ENCODE measurements at regions not wholly inside any gene's neighbourhood (a gene's known extent, or its start where the extent isn't known, plus 50 kb on each side); places are given as distances from the start of the nearest gene placed in this dataset.
"Not testable (repeated sequence)": the region's sequence is repeated elsewhere in the genome, so short reads cannot be mapped to it uniquely, and the experiment has no call there.

- not testable (repeated sequence) for FAIRE-seq
These were observed 2131.5 kb downstream of the TP53TG3F start for GRCh38 chr16:35590913-35591312.

DNA sequence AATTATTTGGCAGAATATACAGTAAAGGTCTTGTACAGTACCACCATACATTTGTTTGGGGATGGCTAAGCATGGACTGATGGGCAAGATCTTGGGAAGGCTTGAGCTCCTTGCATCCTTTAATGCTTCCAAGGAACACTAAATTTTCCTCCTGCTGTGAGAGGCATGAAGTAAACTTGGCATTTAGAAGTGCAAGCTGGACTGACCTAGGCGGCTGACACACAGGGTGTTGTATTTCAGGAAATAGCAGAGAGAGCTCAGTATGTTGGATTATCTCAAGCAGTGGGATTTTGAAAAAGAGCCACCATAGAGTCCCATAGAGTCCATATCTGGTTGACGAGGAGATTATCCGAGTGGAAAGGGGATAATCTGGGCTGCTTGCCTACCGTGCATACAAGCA is 2137.1 kb downstream of the TP53TG3F start:
- FAIRE-seq = no peak

DNA sequence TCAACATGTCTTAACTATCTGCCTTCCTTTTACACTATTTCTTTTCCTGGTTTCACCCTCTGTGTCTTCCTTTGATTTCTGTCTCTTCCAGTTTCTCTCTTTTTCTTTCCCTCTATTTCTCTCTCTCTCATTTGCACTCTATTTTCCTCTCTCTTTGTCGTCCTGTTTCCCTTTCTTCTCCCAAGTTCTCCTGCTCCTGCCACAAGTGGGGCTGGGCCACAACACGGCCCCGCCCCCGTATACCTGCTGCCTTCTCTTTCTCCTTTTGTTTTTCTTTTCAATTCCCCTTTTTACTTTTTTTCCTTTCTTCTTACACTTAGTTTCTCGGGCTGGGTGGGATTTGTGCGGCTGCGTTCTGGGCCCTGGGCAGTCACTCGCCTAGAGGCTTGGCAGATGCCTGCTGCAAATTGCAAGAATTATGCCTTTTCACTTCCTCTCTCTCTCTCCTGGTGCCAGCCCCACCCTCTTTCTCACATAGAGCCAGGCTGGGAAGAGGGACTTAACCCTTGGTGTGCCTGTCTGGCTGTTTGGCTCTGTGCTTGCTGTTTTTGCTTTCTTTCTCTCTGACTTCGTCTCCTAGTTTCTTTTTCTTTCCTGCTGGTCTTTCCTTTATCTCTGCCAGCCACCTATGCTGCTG is 2139.4 kb downstream of the TP53TG3F start:
- FAIRE-seq = no peak

- no peak for FAIRE-seq
These were observed 2140.2 kb downstream of the TP53TG3F start for GRCh38 chr16:35599429-35600160.

DNA sequence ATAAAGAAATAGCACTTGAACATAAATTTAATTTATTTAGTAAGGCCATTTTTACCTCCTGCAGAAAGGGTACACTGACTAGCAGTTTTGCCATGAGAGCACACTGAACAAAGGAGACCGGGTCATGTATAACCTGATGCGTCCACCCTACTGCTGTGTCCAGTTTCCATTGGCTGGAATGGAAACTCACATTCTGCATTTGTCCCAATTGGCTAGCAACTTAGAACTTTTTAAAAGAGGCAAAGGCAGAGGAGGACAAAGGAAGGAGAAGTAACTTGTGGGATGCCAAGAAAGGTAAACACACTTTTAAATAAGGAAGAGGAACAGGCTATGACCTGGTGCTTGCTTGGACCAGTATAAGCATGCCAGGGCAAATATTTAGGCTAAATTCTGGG is 2140.7 kb downstream of the TP53TG3F start:
- FAIRE-seq = not testable (repeated sequence)

DNA sequence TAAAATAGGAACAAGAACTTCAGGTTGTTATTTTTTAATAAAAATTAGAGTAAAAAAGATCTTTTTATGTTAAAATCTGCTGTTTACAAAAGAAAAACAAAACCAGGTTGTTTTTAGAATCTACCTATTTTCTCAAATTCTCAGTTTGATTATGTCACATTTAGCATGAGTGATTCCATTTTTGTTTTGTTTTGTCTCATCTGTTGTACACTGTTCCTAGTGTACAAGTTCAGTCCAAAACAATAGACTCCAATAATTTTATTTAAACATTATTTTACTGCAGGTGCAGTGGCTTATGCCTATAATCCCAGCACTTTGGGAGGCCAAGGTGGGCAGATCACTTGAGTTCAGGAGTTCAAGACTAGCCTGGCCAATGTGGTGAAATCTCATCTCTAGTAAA is 2142.7 kb downstream of the TP53TG3F start:
- no peak for FAIRE-seq

DNA sequence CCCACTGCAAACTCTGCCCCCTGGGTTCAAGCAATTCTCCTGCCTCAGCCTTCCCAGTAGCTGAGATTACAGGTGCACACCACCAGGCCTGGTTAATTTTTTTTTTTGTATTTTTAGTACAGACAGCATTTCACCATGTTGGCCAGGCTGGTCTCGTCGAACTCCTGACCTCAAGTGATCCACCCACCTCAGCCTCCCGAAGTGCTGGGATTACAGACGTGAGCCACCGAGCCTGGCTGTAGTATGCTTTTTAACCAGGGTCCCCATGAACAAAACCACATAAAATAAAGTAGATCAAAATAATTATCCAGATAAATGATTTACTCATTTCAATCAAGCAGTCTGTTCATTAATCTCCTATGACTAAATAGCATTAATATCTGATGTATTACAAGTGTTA is 2144.0 kb downstream of the TP53TG3F start:
- not testable (repeated sequence) for FAIRE-seq

DNA sequence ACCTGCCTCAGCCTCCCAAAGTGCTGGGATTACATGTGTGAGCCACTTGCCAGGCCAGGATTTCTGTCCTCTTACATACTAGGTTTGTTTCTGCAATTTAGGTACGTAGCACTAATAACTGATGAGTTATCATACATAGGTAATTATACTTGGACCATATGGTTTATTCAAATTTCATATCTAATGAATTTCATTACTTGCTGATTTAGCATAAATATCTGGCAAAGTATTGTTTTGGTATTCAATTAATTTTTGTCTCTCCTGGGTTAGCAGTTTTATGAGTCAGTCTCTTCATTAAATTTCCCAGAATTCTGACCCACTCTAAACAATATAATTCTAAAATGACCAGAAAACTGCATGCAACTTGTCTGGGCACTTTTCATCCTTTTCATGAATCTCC is 2146.5 kb downstream of the TP53TG3F start:
- no peak for FAIRE-seq

DNA sequence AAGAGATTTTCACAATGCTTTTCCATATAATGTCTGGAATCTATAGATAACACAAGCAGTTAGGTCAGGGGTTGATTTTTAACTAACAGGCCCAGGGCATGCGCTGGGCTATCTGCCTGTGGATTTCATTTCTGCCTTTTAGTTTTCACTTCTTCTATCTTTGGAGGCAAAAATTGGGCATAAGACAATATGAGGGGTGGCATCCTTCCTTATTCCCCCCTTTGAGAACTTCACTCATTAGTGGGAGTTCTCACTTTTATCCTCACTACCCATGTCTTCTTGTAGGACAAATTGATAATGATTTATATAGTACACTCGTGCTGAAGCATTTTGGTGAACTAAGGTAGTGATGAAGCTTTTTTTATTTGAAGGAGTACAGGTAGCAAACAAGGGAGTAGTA is 2155.5 kb downstream of the TP53TG3F start:
- not testable (repeated sequence) for FAIRE-seq

GRCh38 chr16:35619176-35619575 is 2159.8 kb downstream of the TP53TG3F start:
- not testable (repeated sequence) for FAIRE-seq

- no peak for FAIRE-seq
These were observed 2166.6 kb downstream of the TP53TG3F start for GRCh38 chr16:35626041-35626440.

- FAIRE-seq = no peak
These were observed 2169.6 kb downstream of the TP53TG3F start for GRCh38 chr16:35628976-35629375.

DNA sequence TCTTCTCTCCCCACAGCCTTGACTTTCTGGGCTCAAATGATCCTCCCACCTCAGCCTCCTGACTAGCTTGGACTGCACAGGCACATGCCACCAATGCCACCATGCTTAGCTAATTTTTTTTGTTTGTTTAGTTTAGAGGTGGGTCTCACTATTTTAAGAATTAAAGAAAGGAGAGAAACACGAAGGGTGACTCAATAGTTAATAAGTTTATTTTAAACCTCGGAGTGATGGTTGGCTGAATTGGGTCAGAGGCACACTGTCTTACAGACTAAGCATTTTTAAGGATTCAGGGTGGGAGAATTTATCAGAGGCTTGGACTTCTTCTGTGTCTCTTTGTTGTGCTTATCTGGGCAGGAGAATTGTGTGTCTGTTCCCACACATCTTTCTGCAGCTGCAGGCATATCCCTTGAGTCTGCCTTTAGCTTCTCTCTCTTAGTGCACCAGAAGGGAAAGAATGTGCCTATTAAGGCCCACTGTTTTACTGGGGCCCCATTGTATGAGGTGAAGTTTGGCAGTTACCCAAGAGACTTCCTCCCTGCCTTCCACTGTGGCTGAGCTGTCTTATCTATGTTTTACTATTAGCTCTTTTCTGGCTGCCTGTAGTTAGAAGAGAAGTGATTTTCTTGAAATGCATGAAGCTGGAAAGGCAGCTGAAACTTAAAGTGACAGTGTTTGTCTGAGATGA is 2172.0 kb downstream of the TP53TG3F start:
- FAIRE-seq = no peak

- no peak for FAIRE-seq
These were observed 2177.2 kb downstream of the TP53TG3F start for GRCh38 chr16:35636480-35637230.

GRCh38 chr16:35637683-35638082 is 2178.3 kb downstream of the TP53TG3F start:
- FAIRE-seq = no peak

DNA sequence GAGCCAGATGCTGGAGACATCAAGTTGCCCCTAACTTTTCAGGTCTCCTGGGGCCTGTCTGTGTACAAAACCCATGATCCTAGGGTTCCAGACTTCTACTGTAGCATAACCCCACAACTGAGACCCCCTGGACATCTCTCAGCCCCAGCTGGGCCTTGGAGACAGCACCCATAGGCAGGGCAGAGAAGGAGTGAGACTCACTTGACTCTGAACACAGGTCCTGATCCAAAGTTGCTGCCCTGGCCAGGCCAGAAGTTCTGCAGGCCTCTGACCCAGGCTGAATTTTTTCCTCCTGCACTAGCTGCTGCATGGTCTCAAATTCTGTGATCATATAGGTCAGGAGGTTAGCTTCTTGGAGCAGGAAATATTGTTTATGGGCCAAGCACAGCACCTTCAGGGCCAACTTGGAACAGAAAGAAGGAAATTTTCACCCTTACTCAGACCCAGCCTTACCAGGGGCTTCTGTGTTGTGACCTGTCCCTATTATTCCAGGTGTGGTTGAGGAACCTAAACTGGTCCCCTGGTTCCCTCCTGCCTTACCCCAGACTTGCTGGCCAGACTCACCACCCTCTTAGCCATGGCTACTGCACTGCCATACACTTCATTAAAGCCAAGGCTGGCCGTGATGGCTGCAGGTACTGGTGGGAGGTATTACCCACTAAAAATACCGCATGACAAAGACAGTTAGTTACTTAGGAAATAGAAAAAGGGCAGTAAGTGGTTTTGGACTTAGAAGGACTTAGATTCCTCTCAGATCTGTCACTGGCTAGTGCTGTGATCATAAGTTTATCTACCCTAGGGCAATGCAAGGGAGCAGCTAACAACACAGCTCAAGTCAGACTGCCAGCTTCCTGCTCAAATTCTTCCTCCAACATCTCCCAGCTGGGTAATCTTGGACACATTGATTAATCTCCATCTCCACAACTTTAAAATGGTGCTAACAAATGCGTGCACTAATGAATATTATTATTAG is 2180.1 kb downstream of the TP53TG3F start:
- no peak for FAIRE-seq

DNA sequence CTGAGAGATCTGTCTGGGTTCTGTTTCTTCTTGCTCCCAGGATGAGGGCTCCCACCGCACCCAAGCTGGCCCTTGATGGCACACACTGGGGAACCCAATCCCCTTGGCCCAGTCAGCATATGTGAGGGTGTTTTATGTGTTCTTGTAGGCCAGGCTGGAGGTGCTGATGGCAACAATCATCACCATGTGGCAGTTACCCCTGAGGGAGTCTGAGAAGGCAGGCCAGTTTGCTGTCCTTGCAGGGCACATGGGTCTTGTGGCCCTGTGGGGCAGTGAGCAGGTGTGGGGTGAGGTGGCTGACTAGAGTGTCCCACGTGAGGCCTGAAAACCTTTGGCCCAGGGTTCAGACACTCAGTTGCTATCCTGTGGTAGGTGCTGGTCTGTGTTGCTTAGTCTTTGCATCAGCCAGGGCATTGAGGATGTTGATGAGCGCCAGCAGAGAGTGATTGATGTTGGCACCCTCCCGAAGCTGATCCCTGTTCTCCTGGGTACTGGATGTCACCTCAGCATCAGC is 2183.0 kb downstream of the TP53TG3F start:
- FAIRE-seq = no peak

GRCh38 chr16:35651841-35652240 is 2192.4 kb downstream of the TP53TG3F start:
- FAIRE-seq = no peak

DNA sequence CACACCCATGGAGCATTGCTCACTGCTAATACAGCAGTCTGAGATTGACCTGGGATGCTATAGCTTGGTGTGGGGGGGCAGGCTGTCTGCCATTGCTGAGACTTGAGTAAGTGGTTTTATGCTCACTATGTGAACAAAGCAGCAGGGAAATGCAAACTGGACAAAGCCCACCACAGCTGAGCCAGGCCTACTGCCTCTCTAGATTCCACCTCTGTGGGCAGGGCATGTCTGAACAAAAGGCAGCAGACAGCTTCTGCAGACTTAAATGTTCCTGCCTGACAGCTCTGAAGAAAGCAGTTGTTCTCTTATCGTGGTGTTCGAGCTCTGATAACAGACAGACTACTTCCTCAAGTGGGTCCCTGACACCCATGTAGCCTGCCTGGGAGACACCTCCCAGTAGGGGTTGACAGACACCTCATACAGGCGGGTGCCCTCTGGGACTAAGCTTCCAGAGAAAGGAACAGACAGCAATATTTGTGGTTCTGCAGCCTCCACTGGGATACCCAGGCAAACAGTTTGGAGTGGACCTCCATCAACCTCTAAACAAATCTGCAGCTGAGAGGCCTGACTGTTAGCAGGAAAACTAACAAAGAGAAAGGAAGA is 2204.8 kb downstream of the TP53TG3F start:
- FAIRE-seq = no peak

DNA sequence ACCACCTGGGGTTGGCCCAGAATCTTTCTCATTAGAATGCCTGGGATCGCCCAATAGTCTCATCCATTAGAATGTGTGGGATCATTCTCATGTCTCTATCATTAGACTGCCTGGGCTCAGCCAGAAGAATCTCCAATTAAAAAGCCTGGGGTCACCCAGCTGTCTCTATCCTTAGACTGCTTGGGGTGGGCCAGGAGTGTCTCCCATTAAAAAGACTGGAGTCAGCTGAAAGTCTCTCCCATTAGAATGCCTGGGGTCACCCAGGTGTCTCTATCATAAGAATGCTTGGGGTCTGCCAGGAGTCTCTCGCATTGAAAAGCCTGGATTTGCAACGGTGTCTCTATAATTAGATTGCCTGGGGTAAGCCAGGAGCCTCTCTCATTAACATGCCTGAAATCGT is 2225.7 kb downstream of the TP53TG3F start:
- FAIRE-seq = no peak

- FAIRE-seq = no peak
These were observed 2227.2 kb downstream of the TP53TG3F start for GRCh38 chr16:35686595-35686994.

Data from G401.6 (cell line).